A673 (cell line): ENCODE measurements at regions not wholly inside any gene's neighbourhood (a gene's known extent, or its start where the extent isn't known, plus 50 kb on each side); places are given as distances from the start of the nearest gene placed in this dataset.
"Not testable (repeated sequence)": the region's sequence is repeated elsewhere in the genome, so short reads cannot be mapped to it uniquely, and the experiment has no call there.

Experiments
- BruUV-seq: library from RNA; stranded (reverse); fragments of 400-500 nt; replicated peaks from 2 replicates; lab custom pipeline; 2021; lab: Mats Ljungman, UMichigan
- CTCF ChIA-PET: fragments of 300-600 bp; sonication (Branson Sonifier 250); formaldehyde crosslinking; loops from one replicate; lab custom pipeline; 2022; ENCODE audit warnings: antibody characterized with exemption; lab: Charles Lee
- POLR2A ChIA-PET: fragments of 300-600 bp; sonication (Branson Sonifier 250); formaldehyde crosslinking; loops from one replicate; lab custom pipeline; 2022; ENCODE audit warnings: antibody characterized with exemption; ENCODE audit not compliant: low non-redundant PET; lab: Charles Lee
- DNase-seq: peaks from one replicate; pipeline ENCODE4 v3.0.0-alpha.2; 2015; ENCODE audit warnings: low spot score
- H3K27ac ChIP-seq: fragments of 200-600 bp; sonication (generic); 2 replicates; pipeline ENCODE4 v1.5.1; 2016; ENCODE audit warnings: mixed run types, low read depth, mild to moderate bottlenecking, mixed read lengths, antibody characterized with exemption, low read length; ENCODE audit not compliant: poor library complexity, severe bottlenecking
- H3K27me3 ChIP-seq: fragments of 200-600 bp; sonication (generic); replicated peaks from 2 replicates; pipeline ENCODE4 v1.6.1; 2017; ENCODE audit warnings: mixed run types, low read depth, mild to moderate bottlenecking, mixed read lengths, antibody characterized with exemption, low read length; ENCODE audit not compliant: insufficient read depth, poor library complexity
- H3K36me3 ChIP-seq: fragments of 200-600 bp; sonication (generic); 2 replicates; pipeline ENCODE4 v1.6.1; 2016; ENCODE audit warnings: mixed run types, mild to moderate bottlenecking, mixed read lengths, antibody characterized with exemption, low read length; ENCODE audit not compliant: insufficient read depth, poor library complexity, severe bottlenecking
- H3K4me1 ChIP-seq: fragments of 200-600 bp; sonication (generic); 2 replicates; pipeline ENCODE4 v1.6.1; 2017; ENCODE audit warnings: mixed run types, mild to moderate bottlenecking, mixed read lengths, antibody characterized with exemption, low read length; ENCODE audit not compliant: insufficient read depth, poor library complexity, severe bottlenecking
- H3K4me3 ChIP-seq: fragments of 200-600 bp; sonication (generic); 2 replicates; pipeline ENCODE4 v1.5.1; 2016; ENCODE audit warnings: low read depth, mixed run types, mild to moderate bottlenecking, mixed read lengths, low read length; ENCODE audit not compliant: poor library complexity, severe bottlenecking
- H3K9me3 ChIP-seq: fragments of 200-600 bp; sonication (generic); 2 replicates; pipeline ENCODE4 v1.6.1; 2016; ENCODE audit warnings: mixed run types, low read depth, mild to moderate bottlenecking, mixed read lengths, antibody characterized with exemption, low read length; ENCODE audit not compliant: poor library complexity, severe bottlenecking
- EZH2 ChIP-seq: fragments of 200-600 bp; sonication (generic); IDR thresholded peaks from 2 replicates; pipeline ENCODE4 v1.6.1; 2017; ENCODE audit warnings: borderline replicate concordance, low read depth, mild to moderate bottlenecking, mixed read lengths, antibody characterized with exemption, low read length; ENCODE audit not compliant: poor library complexity, severe bottlenecking
- intact Hi-C: fragments of 100-400 bp; cut with micrococcal nuclease; formaldehyde crosslinking; loops from one replicate; pipeline ENCODE4 v1.10.0; 2022; ENCODE audit not compliant: unreplicated experiment
- TF ChIP-seq, protein P1 (sequence below): fragments of 300-800, 200-600 bp; sonication (generic); conservative IDR thresholded peaks from 2 replicates; pipeline ENCODE4 v1.5.1; 2017; ENCODE audit warnings: low read depth, mild to moderate bottlenecking, antibody characterized with exemption, low read length, moderate library complexity, mixed read lengths

DNA sequence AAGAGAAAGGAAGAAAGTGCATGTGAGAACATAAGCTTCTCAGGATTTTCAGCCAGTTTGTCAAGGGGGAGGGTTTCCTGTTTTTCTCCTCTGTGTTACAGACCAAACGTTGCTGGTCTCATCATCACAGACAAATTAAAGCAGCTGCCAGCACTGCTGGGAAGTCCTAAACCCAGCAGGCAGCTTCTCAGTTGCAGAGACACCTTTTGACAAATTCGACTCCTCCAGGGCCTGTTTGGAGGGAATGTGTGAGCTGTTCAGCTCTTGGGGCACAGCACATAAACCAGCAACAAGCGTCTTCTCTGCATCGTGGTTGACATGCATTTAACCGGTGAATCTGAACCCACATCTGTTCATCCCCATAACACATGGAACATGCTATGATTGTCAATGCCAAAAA, 454.6 kb upstream of the RUNX1 start:
- H3K9me3 ChIP-seq: no peaks in the 10 kb centered on the region
- BruUV-seq: no TSS peak
- H3K4me1 ChIP-seq: no peaks in the 10 kb centered on the region
- no peak for DNase-seq
- TF ChIP-seq, protein P1, sequence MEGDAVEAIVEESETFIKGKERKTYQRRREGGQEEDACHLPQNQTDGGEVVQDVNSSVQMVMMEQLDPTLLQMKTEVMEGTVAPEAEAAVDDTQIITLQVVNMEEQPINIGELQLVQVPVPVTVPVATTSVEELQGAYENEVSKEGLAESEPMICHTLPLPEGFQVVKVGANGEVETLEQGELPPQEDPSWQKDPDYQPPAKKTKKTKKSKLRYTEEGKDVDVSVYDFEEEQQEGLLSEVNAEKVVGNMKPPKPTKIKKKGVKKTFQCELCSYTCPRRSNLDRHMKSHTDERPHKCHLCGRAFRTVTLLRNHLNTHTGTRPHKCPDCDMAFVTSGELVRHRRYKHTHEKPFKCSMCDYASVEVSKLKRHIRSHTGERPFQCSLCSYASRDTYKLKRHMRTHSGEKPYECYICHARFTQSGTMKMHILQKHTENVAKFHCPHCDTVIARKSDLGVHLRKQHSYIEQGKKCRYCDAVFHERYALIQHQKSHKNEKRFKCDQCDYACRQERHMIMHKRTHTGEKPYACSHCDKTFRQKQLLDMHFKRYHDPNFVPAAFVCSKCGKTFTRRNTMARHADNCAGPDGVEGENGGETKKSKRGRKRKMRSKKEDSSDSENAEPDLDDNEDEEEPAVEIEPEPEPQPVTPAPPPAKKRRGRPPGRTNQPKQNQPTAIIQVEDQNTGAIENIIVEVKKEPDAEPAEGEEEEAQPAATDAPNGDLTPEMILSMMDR: no peak
- TF ChIP-seq EZH2: no peak
- POLR2A ChIA-PET: no interaction called here
- no peaks in the 10 kb centered on the region for H3K27me3 ChIP-seq
- intact Hi-C loops: no loop called here
- H3K36me3 ChIP-seq: no peaks in the 10 kb centered on the region
- CTCF ChIA-PET: no interaction called here
- no peak overlapping the region for H3K27ac ChIP-seq
- no peak overlapping the region for H3K4me3 ChIP-seq

DNA sequence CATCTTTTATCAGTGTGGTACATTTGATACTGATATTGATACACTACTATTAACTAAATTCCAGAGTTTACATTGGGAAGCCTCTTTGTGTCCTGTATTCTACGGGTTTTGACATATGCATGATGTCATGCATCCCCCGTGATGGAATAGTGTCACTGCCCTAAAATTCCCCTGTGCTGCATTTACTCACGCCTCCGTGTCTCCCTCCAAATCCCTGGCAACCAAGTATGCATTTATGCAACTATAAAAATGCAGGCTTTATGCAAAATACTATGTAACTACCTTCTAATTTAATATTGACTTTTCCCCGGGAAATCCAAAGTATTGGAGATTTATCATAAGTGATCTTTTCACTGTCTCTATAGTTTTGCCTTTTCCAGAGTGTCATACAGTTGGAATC, 453.7 kb upstream of the RUNX1 start:
- no peaks in the 10 kb centered on the region for H3K27me3 ChIP-seq
- BruUV-seq: no TSS peak
- H3K9me3 ChIP-seq: no peaks in the 10 kb centered on the region
- DNase-seq: no peak
- no peak for TF ChIP-seq EZH2
- TF ChIP-seq, protein P1: no peak
- no peak overlapping the region for H3K4me3 ChIP-seq
- no peak overlapping the region for H3K27ac ChIP-seq
- no peaks in the 10 kb centered on the region for H3K4me1 ChIP-seq
- ChIA-PET POLR2A (no interaction called here), CTCF (no interaction called here)
- no peaks in the 10 kb centered on the region for H3K36me3 ChIP-seq
- intact Hi-C loops: no loop called here

DNA sequence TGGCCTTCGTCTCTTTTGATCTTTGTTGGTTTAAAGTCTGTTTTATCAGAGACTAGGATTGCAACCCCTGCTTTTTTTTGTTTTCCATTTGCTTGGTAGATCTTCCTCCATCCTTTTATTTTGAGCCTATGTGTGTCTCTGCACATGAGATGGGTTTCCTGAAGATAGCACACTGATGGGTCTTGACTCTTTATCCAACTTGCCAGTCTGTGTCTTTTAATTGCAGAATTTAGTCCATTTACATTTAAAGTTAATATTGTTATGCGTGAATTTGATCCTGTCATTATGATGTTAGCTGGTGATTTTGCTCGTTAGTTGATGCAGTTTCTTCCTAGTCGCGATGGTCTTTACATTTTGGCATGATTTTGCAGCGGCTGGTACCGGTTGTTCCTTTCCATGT, 448.4 kb upstream of the RUNX1 start:
- H3K9me3 ChIP-seq, H3K4me3 ChIP-seq, POLR2A ChIA-PET, H3K27me3 ChIP-seq, H3K36me3 ChIP-seq, H3K27ac ChIP-seq, BruUV-seq, H3K4me1 ChIP-seq, CTCF ChIA-PET, intact Hi-C loops, DNase-seq: not testable (repeated sequence)

DNA sequence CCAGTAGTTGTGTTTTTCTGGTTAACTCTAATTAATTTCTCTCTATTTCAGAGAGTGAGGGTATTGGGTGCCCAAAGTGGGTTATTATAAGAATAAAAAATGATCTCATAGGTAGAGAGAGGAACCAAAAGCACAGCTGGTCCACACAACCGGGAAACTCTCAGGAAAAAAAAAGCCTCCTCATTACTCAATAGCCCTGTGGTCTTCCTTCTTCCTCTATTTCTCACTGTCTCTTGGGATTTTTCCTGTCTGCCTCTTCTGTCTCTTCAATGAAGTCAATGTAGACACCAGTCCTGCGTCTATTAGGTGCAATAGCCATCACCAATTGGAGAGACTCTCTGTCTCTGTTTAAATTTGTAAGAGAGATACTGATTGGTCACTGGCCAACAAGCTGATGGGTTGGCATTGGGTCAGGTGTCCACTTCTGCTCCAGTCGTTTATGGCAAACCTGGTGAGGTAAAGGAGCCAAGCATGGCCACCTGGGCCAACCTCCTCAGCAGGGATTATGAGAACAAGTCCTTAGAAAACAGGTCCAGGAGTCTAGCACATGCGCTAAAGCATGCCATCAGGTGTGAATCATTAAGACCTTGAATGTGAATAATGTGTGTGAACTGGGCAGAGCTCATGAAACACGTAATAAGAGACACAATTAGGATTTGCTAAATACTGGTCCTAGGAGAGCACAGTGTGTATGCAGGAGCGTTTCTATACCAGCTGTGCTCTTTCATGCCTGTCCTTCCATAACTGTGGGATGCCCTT, 443.0 kb upstream of the RUNX1 start:
- H3K4me1 ChIP-seq: no peaks in the 10 kb centered on the region
- intact Hi-C loops: no loop called here
- no peaks in the 10 kb centered on the region for H3K36me3 ChIP-seq
- H3K27ac ChIP-seq: no peak overlapping the region
- CTCF ChIA-PET: no interaction called here
- H3K4me3 ChIP-seq: no peak overlapping the region
- TF ChIP-seq EZH2: no peak
- TF ChIP-seq, protein P1: no peak
- no TSS peak for BruUV-seq
- H3K9me3 ChIP-seq: no peaks in the 10 kb centered on the region
- DNase-seq: no peak
- POLR2A ChIA-PET: no interaction called here
- no peaks in the 10 kb centered on the region for H3K27me3 ChIP-seq
